T-helper 2 cell (primary cell): ENCODE measurements at regions not wholly inside any gene's neighbourhood (a gene's known extent, or its start where the extent isn't known, plus 50 kb on each side); places are given as distances from the start of the nearest gene placed in this dataset.

Experiments
- DNase-seq, 5 experiments: peaks; one replicate each; pipeline versions ENCODE4 v3.0.0 to v3.0.0-alpha.2; 2012 to 2022

DNA sequence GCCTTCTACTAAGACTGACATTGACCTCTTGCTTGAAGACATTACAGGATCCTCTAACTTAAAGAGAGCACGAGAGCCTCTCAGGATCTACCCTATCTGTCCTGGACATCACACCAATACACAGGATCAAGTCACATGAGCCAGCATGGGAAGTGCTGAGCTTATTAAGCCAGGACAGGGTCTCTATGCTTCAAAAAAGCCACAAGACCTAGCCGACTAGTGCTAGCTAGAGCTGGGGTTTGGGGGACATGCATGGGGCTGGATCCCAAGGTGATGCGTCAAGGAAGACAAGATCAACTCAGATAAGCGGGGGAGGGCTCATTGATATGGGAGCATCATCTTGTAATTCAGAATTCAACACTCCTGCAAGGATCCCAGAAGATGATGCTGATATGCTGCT, 167.2 kb upstream of the TAB2 start:
- DNase-seq = no peak

DNA sequence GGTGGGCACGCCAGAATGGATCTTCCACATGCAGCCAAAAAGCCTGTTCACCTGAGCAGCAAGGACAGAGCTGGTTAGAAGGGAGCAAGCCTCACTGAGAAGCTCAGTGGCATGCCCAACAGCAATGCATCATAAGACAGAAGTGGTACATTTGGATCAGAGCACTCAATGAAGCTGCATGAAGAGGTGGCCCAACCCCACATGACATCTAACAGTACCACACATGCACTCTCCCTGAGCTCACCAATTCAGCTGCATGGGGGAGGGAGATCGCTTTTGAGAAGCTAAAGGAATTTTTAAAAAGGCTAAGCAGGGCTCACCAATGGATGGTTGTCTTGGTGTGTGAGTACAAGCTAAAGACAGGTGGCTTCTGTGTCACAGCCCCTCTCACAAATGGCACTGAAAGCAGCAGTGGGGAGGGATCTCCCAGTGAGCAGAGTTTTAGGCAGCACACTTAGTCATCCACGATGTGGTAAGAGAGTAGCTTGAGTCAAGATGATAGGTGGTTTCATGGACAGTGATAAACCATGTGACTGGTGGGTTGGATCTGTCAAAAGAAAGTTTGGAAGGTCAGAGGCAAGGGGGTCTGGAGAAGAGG, 166.6 kb upstream of the TAB2 start:
- DNase-seq = peak in 1 of 5 experiments; percentile 68

DNA sequence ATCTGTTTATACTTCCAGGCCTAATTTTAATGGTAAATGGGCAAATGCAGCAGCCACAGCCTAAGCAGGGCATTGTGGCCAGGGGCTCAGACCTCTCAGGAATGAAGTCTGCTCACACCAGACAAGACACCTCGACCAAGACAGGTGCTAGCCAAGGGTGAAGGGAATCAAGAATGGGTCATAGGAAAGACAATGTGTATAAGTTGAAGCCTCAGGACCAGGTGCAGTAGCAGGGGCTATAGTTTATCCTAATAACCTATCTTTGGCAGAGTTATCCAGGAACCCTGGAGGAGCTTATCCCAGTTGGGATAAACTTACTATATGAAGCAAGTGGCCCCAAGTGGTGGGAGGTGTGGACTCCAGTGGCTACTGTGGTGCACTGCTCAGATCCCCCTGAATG, 165.0 kb upstream of the TAB2 start:
- no peak for DNase-seq

DNA sequence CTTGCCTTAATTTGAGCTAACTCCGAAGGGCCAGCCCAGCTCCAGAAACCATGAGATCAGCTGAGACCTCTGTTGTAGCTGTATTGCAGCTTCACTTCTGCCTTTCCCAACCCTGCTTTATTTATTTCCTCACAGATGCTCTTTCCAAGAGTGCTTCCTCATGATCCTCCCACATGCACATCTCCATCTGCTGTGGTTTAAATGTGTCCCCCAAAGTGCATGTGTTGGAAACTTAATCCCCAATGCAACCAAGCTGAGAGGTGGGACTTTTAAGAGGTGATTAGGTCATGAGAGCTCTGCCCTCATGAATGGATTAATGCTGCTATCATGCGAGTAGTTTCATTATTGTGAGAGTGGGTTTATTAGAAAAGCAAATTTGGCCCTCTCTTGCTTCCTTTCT, 164.4 kb upstream of the TAB2 start:
- no peak for DNase-seq

DNA sequence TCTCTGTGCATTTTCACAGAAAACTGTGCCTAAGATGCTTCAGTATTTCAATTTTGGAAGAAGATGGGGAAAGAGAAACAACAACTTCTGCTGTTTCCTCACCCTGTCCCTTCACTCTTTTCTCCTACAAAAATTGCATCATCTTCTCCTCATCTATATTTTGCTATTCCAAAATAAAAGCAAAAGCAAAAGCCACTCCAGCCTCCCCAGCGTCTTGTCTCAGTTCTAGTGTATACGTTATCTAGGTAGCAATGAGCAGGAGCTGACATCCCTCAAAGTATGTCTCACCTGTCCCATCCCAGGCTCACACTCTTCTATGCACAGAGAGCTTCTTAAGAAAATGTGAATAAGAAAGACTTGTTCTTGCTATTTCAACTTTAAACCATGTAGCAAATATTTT, 163.8 kb upstream of the TAB2 start:
- DNase-seq = no peak

DNA sequence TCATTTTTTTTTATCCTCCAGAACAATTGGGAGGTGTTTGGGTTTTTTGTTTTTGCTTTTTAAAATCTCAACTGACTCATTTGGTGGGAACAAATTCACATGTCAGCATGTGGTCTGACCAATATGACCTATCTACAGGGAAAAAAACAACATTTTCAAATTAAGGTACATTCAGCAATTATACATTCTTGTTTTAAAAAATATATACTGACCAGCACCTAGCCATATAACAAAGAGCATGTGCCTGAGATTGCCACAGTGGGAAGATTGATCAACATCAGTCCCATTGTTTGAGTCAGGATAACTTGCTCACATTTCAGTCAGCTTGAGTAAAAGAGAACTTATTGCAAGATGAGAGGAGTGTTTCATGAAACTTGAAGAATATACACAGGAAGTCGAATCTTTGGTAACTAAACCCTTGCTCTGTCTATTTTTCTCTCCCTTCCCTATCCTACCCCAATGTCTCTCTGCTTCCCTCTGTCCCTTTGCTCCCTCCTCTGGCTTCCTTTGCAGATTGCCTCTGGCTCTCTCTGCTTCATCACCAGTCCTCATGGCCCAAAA, 163.2 kb upstream of the TAB2 start:
- peak in 1 of 5 experiments; percentile 78 for DNase-seq

DNA sequence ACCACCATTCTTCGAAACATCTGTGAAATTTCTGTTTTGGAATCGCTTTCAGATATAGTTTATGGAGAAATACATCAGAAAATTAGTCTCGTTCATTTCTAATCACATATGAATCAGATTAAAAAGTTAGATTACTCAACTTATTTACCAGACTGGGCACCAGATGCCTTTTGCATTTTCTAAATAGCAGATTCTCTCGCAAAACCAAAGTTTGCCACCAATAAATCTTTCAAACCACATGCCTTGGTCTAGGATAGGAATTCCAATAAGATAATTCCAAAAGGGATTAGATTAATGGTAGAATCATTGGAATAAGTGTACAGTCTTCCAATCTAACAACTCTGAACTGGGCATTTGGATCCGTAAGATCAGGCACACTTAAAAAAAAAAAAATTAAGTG, 160.4 kb upstream of the TAB2 start:
- DNase-seq = no peak

DNA sequence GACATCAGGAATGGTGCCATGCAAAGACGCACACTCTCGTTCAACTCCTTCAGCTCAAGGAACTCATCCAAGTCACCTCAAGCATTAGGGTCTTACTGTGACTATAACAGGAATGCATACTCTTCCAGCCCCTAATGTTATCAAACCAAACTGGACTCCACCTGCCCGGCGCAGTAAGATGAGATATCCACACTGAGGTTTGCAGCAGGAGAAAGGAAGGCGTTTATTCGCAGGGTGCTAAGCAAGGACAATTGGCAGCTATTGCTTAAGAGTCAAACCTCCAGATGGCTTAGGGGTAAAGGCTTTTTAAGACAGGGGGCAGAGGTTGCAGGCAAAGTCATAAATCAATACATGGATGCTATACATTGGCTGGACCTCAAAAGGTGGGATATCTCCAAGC, 159.4 kb upstream of the TAB2 start:
- no peak for DNase-seq

DNA sequence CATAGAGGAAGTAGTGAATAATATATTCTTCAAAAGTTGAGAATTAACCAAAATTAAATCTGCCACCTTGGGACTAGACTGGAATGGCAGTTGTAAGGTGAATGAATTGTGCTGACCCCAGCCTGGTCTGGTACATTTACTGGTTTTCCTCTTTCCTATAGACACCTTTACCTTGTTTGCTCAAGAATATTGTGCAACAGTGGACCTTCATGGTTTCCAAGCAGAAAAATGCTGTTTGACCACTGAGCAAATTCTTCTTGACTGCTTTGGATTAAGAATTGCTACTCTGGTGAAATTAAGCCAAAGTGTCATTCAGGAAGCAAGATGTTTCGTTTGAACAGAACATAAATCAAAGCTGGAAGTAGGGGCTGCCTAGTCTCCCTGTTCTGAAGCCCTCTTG, 156.6 kb upstream of the TAB2 start:
- no peak for DNase-seq

DNA sequence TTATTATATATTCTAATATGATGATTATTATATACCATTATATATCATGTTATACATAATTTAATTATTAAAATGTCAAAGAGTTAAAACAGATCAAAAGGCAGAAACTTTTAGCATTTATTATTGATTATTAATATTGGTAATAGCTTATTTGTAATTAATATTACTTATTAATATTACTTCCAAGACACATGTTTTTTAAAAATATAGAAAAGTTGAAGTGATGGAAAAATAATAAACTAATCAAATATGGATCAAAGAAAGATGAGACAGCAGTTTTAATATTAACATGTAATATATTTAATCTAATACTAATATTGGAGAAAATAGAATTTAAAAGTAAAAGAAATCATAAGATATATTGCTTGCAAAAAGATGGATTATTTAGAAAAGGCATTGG, 154.6 kb upstream of the TAB2 start:
- no peak for DNase-seq

DNA sequence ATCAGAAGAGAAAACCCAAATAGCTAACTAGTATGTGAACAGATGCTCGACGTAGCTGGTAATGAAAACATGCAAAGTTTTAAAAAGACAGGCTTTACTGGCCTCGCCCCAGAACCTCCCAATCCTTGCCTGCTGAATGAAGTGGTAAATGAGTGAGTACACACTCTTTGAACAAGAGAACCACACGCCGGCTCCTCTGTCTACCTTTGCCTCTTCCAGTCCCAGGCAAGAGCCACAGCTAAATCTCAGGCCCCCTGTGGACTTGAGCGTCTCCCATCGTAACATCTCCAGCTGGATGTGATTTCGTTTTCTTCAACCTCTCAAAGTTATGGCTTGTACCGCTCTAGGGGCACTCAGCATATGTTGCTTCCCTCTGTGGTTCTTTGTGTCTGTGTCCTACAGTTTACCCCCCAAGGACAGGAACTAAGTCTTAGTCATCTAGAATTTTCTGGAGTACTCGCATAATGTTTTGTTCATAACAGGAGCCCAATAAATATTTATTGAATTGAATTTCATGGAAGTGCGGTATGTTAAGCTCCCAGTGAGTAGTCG, 153.2 kb upstream of the TAB2 start:
- DNase-seq = no peak

DNA sequence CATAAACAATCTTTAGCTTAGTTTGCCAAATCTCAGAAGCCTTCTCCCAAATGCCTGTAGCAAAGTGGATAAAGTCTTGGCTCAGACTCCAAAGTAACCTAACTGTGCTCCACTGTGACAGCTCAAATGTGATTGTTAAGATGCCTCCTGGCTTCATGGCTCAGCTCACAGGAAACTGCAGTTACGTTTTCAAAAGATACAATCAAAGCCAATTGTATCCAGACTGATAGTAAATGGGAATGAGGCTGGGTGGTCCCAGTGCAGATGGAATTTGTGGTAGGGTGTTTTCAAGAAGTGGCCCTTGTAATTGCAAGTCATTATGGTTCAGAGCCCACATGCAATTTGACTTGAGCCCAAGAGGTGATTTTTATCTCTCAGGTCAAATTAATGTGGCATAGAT, 151.2 kb upstream of the TAB2 start:
- no peak for DNase-seq

DNA sequence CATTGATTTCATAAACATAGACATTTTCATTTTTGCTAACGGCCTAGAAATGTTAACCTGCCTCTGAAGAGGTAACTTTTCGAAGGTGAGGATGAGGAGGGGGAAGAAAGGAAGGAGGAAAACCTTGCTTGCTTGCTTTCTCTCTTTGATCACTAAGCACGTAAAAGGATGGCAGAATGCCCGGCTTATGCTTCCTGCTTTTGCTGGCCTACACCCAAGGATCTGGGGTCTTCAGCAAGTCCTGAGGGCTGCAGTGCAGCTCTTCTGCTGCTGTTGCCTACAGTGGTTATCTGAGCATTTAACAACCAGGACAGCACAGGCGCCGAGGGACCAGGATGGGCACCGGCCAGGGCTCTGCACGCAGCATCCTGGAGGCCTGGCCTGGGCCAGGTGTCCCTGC, 150.8 kb upstream of the TAB2 start:
- DNase-seq = no peak

DNA sequence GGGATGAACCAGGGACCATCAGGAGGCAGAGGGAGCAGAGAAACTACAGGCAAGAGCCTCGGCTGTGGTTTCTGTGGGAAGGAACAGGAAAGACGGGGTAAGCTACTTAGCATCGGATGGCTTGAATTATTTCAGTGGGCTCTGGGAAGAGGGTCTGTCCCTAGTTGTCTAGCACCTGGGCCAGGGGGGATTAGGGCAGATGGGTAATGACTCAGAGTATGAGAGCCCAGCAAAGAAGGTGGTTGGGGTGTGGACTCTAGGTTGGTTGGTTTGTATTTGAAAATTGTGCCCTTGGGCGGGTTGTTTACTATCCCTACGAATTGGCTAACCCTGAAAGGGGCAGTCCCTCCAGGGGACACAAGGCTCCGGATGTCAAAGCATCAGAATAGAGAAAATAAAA, 148.5 kb upstream of the TAB2 start:
- no peak for DNase-seq

DNA sequence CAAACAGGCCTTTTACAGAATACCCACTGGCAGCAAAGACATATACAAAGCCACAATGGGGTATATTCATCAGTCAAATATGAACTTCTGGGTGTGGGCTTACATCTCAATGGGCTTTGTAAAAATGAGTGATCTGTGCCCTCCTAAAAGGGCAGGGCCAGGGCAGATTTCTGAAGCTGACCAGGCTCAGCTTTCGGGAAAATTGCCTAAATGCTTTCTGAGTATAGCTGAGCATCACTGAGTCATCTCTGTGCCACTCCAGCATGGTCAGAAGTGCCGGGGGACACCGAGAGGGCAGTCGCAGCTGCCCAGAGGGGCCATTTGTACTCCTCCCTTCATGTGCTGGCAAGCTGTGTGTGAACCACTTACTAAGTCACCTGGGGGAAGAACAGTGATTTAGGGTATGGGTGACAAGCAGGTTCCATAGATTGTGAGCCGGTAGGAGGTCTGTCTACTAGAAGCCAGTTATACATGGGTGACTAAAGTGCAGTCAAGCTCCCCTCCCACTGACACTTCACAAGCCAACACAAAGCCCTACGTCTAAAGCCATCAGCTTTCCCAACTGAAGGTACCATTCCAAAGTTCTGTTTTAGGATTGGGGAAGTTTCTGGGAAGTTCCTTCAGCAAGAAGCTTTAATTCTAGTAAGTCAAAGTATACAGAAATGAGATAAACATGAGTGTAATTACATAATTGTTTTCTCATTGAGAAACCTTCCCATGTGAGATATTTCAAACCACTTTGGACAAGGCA, 147.6 kb upstream of the TAB2 start:
- no peak for DNase-seq

DNA sequence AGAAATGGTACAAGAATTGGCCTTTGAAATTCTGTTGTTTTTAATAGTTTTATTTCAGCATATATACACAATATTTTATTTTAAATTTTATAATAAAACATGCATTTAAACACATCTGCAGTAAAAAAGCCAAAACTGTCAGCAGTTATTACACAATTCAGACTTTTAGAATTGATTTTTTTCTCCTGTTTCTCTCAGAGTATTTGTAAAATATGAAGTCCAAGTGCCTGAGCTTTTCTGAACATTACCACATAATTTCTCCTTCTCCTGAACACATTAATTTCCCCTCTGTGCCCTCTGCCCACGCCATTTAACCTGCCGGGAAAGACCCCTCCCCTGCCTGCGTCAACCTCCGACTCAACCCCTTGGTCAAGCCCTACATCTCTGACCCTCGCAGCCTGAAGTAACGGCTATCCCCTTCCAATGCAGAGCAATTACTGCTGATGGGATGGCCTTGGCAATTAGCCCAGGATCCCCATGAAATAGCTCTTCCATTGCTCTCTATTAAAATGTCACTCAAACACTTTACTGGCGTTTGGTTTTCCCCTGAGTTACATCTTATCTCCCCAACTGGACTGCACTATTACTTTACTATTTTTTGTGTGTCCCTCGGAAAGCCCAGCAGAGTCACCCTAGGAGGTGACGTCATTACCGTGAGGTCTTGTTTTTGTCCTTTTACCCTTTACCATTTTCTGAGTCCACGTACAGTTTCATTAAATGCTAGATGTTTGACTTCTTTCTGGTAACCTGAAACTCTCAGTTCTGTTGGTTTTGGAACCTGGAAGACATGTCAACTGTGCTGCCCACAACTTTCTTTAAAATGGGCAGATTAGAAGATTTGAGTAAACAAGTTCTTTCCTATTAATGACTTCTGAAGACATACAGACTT, 146.7 kb upstream of the TAB2 start:
- no peak for DNase-seq

DNA sequence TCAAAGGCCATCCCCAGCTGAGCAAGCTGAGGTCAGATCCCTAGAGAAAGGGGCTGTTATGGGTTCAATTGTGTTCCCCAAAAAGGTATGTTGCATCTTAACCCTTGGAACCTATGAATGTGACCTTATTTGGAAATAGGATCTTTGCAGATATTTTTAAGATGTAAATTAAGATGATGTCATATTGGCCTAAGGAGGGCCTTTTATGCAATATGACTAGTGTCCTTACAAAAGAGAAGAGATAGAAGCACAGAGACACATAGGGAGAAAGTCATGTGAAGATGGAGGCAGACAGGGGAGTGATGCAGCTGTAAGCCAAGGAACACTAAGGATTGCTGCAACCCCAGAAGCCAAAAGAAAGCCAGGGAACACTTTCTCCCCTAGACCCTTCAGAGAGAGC, 144.3 kb upstream of the TAB2 start:
- no peak for DNase-seq

DNA sequence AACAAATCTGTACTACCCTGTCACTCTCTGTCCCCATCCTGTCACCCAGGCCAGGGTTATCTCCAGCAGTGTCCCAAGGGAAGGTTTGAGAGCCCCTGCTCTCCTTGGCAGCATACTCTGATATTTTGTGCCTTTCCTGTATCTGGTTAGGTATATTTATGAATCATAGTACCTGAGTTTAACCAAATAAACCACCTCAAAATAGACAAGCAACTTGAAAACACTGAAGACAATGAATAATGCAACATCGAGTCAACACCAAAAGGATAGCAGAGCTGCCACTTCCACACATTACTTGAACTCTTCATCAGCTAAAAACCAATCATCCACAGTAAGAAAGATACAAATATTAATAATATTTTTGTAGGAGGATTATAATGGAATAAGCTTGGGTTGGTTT, 142.6 kb upstream of the TAB2 start:
- DNase-seq = no peak

DNA sequence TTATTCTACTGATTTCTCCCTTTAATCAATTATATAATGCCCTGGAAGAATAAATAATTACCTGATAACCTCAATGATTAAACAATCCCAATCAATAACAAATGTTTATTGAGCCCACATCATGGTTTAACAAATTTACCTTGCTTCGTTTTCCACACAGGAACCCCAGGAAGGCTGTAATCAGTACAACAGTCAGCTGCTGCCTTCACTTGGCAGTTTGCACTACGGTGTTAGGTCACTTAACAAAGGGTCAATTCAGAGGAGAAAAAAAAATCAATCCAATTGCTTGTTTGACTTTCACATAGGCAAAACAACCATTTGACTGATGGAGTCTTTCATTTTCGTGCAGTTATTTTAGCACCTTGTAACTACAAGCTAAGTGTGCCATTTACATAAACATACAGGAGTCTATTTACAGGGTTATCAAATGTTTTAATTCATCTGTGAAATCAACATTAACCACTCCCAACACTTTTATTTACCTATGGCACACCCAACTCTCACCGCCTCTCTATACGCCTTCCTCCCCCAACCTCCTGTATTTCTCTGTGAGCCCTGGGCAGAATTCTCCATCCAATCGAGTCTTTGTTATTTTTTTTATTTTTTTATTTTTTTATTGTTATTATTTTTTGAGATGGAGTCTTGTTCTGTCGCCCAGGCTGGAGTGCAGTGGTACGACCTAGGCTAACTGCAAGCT, 140.4 kb upstream of the TAB2 start:
- DNase-seq = no peak

DNA sequence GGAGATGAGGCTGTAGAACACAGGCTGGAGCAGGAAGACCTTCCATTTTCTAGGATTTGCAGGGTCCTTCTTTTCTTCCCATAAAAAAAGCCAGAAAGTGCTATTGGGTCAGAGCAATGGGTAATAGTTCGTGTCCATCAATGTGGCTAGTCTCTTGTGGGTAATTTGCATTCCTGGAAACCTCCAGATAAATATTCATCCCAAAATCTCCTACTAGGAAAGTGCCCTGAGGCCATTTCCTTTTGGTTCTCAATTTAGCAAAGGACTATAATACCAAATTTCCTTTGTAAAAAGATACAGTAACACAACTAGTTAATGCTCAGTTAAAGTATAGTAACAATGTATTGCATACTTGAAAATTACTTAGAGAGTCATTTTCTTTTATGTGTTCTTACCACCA, 138.1 kb upstream of the TAB2 start:
- DNase-seq = no peak

DNA sequence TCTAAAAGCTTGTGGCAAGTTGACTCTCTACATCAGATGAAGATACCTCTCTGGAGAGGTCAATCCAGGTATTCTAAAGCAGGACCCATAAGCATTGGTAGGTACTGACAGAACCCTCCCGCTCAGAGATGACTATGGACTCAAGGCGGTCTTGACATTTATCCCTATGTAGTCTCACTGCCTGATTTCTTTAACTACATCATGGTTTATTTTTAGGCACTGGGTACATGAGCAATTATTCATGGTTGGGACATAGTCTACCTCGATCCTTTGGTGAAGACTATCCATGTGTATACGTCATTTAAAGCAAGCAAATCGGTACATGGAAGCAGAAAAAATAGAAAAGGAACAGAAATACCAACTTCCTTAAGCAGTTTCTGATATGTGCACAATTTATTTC, 136.2 kb upstream of the TAB2 start:
- DNase-seq = no peak

DNA sequence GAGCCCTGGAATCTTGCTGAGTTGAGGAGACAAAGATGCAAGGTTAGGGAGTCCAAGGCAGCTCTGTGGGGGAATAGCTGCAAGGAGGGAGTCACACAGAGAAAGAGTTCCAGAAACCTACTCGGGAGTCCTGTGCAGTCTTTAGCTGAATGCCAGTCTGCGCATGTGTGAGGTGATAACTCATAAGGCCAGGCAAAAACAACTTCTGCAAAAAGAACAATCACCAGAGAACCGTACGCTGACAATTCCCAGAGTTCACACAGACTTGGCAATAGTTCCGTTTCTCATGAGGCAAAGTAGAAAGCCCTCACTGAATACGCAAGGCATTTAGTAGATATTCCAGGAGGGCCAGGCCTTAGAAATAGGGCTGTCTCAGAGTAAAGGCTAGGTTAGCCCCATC, 135.2 kb upstream of the TAB2 start:
- no peak for DNase-seq

DNA sequence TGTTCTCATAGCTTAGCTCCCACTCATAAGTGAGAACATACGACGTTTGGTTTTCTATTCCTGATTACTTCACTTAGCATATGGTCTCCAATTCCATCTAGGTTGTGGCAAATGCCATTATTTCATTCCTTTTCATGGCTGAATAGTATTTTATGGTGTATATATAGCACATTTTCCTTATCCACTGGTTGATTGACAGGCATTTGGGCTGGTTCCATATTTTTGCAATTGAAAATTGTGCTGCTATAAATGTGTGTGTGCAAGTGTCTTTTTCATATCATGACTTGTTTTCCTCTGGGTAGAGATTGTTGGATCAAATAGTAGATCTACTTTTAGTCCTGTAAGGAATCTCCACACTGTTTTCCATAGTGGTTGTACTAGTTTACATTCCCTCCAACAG, 133.0 kb upstream of the TAB2 start:
- no peak for DNase-seq
